HG03060 (cell line): ENCODE measurements at regions not wholly inside any gene's neighbourhood (a gene's known extent, or its start where the extent isn't known, plus 50 kb on each side); places are given as distances from the start of the nearest gene placed in this dataset.
"Not testable (repeated sequence)": the region's sequence is repeated elsewhere in the genome, so short reads cannot be mapped to it uniquely, and the experiment has no call there.

Experiments used
- ATAC-seq: cut with Tn5 transposase; IDR thresholded peaks from one replicate; pipeline ENCODE4 v1.9.1; 2021; ENCODE audit warnings: low read depth, moderate number of reproducible peaks; ENCODE audit not compliant: unreplicated experiment

DNA sequence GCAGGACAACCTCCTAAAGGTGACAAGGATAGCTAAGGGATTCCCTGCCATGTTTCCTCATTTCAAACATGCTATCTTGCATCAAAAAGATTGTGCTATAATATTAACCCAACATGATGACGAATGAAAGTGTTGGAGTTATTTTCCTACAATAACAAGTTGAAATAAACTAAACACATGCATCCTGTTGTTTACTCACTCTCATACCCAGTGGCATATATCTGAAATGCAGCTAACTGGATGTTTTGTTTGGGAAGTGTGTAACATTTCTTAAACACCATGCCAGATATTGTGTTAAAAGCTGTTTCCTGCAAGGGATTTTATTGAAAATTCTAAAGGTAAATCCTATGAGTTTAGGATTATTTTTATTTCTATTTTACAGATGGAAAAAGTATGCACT lies 139.6 kb downstream of the TFPI2 start:
- ATAC-seq, result no peak

DNA sequence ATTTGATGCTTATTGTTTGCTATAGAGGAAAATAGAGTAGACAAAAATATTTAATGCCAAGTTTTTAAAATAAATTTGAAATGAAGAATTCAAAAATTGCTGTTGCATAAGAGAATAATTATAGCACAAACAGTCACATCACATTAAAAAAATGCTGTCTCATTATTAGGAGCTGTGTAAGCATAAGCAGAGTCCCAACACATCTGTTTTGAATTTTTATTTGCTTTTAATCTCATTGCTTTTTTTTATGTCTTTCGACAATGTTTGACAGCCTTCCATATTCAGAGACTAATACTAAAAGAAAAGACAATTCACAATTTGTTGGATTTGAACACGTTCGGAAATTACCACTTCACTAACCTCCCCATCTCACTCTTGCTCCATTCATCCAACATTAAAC lies 143.5 kb downstream of the TFPI2 start:
- no peak for ATAC-seq

DNA sequence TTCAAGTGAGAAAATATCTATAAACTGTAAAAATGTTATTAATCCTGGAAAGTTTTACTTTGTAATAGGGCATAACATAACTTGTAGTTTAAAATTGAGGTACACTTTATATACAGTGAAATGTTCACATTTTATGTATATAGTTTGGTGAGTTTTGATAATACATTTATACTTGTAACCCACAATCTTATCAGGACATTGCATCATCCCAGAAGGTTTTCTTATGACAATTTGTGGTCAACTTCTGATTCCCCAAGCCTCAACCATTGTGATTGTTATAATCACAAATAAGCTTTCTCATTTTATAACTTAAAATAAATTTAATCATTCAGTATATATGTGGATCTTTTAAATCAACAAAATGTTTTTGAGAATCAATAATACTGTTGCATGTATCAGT lies 151.1 kb downstream of the TFPI2 start:
- no peak for ATAC-seq

DNA sequence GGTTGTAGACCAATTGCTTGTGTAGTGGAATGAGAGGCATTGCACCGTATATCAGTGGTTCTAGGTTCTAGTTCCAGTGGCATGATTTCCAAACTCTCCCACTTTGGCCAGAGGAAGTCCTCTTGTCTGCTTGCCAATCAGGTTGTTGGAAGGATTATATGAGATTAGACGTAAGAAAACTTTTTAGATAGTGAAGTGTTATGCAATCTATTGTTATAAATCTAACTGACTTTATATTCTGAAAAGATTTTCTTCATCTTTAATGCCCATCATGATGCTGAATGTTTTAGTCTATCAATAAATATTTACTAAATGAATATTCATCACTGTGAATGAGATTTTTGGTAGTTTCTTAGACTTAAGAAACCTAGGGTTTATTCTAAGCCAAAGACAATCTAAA lies 152.6 kb downstream of the TFPI2 start:
- ATAC-seq, result no peak

DNA sequence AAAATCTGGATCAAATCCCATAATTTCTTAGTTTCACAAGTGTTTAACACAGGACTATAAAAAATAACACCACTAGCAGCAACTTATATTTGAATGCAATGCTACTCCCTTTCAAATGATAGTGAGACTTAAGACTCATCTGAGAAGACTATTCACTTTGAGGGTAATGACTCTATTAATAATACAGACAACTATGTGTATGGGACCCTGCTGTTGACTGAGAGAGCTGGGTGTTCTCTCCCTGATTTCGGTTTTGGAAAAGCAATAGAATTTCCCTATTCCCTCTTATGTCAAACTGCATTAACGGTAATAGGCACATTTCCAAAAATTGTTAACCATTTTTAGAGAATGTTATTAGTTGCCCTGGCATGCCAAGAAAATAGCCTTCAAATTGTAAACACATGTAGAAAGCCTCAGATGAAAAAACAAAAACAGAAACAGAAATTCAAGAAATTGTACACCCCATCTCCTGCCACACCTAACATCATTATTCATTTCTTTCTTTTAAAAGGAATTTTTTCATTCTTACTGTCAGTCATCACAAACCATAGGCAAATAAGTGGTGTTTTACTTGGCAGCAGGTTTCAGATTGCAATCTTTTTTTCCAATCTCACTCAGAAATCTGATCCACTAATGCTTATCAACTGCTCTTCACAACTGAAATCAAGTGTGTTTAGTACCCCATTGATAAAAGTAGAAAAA lies 153.7 kb downstream of the TFPI2 start:
- no peak for ATAC-seq

DNA sequence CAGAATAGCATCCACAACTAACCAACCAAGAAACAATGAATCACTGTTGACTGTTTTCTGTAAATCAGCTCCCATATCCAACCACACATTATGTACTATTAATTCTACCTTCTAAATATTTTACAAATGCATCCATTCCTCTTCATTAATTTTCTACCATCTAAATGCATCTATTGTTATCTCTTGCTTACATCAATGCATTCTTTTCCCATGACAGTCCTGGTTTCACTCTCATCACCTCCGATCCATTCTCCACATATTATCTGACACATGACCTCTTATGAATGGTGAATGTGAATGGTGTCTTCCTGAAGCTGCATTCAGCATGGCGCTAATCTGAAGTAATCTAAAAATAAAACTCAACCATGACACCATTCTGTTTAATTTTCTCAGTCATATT lies 153.8 kb upstream of the CALCR start:
- ATAC-seq, result no peak

DNA sequence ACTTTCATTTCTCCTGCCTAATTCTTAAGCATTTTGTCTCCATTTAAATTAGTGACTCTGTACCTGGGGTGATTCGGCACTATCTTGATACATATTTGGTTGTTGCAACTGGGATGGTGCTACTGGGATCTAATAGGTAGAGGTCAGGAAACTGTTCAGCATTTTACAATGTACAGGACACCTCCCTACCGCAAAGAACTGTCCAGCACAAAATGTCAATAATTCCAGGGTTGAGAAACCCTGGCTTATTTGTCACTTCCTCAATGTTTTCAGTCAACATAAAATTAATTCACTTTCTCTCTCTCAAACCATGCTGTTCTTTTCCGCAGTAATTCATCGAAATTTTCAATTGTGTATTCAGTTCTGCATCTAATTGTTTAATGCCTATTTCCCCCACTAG lies 151.4 kb upstream of the CALCR start:
- no peak for ATAC-seq

DNA sequence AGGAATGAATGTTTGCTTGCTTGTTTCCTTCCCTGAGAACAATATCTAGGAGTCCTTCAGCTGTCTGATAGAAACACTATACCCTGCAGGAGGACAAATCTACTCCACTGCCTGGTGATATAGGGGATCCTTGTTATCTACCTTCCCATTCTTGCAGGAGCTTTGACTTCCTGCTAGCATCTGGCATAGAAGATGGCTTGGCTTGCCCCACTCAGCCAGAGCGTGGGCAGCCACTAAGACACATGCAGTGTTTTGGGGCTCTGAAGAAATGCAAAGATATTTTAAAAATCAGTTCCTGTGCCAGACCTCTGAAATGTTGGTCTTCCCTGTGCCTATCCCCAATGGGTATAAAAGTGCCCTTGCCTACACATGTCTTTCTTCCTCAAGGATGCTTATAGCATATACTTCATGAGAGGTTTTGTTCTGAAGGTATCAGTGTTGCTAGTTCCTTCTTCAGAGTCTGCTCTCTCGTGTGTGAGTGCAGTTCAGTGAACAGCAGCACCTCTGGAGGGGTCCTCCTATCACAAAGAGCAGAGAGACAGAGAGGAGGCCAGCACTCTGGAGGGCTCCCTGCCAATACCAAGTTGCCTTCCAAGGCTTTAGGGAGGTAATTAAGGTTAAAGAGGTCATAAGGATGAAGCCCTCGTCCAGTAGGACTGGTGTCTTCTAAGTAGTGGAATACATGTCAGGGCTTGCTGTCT lies 149.1 kb upstream of the CALCR start:
- no peak for ATAC-seq

DNA sequence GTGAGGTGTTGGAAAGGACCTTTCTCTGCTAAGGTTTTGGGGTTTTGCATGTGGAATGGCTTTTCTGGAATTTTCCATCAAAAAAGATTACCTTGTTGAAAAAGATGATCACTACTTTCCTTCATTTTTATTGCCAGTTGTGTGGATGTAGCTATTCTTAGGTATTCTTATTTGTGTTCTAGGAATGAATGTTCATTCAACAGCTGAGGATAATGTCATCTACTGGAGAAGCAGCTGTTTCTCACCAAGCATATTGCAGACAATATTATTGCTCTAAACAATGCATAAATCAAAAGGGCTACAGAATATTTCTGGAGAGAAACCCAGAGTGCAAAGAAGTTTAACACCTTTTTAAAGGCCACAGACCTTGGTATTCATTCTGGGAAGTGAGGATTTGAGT lies 145.6 kb upstream of the CALCR start:
- no peak for ATAC-seq

DNA sequence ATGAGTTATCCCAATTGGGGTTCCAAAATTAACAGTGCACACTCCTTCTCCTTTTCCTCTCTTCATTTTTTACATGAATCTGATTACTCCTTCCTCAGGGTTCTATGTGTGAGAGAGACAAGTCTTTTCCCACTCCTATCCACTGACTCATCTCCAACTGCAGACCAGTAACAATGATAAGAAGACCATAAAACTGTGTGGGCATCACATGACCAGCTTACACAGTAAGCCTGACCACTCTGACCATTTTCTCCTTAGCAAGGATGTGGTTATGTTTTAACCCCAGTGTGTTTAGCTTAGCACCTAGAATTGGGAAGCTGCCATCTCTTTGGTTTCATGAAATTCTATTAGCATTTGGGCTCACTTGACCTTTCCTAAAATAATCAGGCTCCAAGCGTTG lies 145.0 kb upstream of the CALCR start:
- no peak for ATAC-seq

DNA sequence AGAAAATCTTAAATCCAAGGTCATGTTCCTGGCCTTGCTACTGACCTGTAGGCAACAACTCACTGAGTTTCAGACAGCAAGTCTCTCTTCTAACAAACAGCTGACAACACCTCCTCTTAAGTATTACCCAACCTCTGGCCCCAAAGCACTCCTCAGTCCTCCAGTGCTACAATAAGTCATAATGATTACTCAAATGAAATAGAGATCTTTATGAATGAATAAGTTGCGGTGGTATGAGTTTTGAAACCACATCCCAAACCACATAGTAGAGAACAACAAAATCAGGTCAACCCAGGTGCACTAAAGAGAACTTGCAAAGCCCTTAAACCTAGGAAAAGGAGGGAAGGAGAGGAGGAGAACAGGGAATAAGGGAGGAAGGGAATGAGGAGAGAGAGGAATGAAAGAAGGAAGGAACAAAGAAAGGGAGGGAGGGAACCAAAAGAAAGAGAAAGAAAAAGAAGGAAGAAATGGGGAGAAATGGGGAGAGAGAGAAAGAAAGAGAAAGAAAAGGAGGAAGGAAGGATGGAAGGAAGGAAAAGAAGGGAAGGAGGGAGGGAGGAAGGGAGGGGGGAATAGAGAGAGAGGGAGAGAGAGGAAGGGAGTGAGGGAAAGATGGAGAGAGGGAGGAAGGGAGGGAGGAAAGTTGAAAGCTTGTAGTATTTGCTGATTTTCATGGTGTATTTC lies 142.8 kb upstream of the CALCR start:
- ATAC-seq, result no peak

DNA sequence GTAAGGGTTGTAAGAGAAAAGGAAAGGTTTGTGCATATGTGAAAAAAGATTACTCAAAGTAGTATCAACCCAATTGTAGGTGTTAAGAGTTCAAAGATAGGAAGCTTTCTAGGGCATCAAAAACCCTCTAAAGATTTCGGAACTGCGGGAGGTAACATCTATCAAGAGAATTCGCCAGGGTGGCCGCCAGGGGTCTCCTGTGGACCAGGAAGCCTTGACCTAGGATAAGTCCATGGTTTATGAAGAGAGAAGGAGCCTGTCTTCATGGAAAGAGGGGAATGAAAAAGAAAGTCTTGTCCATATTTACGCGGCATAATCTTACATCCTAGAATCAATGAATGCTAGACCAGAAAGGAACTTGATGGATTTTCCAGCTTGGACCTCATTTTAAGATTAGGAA lies 140.7 kb upstream of the CALCR start:
- ATAC-seq, result no peak

DNA sequence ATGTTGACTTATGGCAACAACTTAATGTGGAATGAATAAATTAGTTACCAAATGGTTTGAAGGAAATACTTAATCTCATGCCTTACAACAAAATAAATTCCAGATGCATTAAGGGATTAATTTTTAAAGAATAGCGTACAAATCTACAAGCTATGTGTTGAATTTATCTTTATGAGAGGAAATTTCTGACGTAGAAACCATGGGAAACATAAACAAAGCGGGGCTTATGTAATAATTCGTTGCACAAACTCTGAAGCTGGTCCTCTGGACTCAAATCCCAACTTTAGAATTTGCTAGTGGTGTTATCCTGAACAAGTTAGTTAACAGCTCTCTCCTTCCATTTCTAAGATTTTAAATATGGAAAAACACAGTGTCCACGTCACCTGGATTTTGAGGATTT lies 137.4 kb upstream of the CALCR start:
- ATAC-seq, result no peak

DNA sequence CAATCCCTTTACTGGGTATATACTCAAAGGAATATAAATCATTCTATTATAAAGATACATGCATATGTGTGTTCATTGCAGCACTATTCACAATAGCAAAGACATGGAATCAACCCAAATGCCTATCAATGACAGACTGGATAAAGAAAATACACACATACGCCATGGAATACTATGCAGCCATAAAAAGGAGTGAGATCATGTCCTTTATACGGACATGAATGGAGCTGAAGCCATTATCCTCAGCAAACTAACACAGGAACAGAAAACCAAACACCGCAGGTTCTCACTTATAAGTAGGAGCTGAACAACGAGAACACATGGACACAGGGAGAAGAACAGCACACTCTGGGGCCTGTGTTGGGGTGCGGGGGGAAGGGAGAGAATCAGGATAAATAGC lies 133.7 kb upstream of the CALCR start:
- ATAC-seq, result not testable (repeated sequence)

DNA sequence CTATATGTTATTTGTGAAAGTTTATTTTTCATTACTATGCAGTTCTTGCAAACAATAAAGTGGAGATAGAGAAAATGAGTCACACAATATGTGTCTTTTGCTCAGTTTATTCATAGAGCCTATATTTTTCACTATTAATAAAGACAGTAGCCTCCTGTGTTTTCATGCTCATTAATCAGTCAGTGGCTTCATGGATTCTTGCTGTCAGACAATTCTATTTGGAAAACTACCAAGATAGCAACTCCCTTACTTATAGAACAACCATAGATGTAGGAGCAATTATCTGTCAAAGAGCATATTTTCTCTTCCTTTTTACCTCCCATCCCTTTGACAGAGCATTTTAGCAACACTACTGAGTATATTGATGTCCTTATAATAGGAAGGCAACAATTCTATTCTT lies 132.7 kb upstream of the CALCR start:
- no peak for ATAC-seq

DNA sequence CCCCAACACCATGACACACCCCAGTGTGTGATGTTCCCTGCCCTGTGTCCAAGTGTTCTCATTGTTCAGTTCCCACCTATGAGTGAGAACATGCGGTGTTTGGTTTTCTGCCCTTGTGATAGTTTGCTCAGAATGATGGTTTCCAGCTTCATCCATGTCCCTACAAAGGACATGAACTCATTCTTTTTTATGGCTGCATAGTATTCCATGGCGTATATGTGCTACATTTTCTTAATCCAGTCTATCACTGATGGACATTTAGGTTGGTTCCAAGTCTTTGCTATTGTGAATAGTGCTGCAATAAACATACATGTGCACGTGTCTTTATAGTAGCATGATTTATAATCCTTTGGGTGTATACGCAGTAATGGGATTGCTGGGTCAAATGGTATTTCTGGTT lies 131.6 kb upstream of the CALCR start:
- not testable (repeated sequence) for ATAC-seq

DNA sequence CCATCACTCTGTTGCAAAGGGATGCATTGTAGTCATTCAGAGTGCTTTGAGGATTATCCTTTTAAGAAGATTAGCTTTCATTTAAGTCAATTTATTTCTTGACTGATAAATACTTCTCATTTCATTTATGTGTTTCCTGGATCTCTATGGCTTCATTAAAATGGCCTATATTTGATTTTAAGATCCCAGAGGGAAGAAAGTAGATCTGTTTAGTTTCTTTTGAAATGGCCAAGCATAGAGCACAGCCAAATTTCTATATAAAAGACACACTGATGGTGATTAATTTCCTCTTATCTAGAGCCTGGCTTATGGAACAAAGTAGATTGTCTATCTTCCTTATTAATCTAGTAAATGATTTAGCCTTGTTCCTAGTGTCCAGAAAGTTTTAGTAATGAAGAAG lies 129.7 kb upstream of the CALCR start:
- ATAC-seq, result no peak

DNA sequence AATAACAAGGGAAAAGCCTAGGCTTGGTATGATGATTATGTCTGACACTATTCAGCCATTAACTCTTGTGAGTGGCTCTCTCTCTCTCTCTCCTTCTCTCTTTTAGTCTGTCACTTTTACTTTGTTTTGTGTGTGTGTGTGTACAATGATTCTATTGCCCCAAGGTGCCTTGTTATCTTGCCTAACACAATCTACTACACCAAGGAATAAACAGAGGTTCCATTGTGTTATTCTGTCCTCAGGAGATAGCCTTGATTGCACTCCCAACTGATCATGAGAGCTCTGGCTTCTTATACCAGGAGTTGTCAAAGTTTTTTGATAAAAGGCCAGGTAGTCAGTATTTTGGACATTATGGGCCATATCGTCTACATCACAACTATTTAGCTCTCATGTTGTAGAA lies 123.4 kb upstream of the CALCR start:
- no peak for ATAC-seq

DNA sequence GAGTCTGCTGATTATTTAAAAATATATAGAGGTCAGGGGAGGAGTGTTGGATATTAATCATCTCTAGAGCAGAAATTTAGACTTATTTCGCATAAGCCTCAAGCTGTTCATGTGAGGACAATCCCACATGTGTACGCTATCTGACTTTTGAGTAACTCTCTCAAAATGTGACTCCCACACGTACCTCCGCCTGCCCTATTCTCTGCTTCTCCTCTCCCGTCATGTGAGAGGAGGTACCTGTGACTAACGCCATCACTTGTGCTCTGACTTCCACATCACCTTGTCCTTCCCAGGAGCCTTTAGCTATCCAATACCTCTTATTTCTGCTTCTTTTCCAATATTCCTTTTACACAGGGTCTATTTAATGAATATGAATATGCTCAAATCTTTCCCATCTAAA lies 119.3 kb upstream of the CALCR start:
- ATAC-seq, result no peak

DNA sequence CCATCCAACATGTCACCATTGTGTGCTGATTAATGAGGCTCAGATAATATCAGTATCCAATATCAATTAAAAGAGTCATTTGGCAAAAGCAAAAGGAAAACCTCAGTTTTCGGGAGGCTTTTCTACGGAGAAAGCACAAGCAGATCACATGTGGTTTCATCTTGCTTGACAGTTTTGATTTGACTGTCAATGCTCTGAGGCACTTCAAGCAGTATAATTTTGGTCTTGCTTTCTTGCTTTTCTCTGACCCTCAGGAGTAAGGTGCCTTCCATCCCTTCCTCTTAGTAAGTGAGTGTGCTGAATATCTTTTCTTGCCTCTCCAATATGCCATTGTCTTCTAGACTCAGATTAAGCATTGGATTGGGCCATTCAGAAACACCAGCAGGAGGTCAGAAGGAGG lies 115.5 kb upstream of the CALCR start:
- ATAC-seq, result no peak

DNA sequence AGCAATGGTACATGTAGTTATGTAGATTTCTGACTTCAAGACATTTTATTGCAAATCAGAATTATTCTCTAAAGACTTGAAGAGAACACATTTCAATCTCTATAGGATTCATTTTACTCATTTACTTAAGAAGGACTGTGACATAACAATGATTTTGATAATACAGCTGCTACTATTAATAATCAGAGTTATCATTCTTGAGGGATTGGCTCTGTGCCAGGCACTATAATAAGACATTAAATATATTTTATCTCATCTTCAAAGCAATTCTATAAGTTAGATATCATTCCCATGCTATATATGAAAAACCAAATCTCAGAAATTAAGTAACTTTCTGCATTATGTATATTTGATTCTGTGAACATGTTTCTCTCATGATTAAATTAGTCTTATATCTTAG lies 103.7 kb upstream of the CALCR start:
- no peak for ATAC-seq
